Right lobe of liver (tissue), 6 donors: ENCODE measurements at regions not wholly inside any gene's neighbourhood (a gene's known extent, or its start where the extent isn't known, plus 50 kb on each side); places are given as distances from the start of the nearest gene placed in this dataset.

Experiments used
- ATAC-seq, 4 donors: fragments of 200-7000 bp; cut with Tn5 transposase; one replicate each; pipeline ENCODE4 v1.9.1; 2020; ENCODE audit warnings: mild to moderate bottlenecking in 4 of 4, moderate library complexity in 4 of 4
- DNase-seq, 3 donors: peaks; one replicate each; pipeline ENCODE4 v3.0.0-alpha.2; 2020
- H3K27ac ChIP-seq, 3 donors: fragments of 200-600 bp; one replicate each; pipeline ENCODE4 v1.8.0; 2022
- H3K27me3 ChIP-seq, 2 donors: fragments of 200-600 bp; one replicate each; pipeline ENCODE4 v1.8.0; 2022
- H3K36me3 ChIP-seq, 4 donors: fragments of 200-600 bp; sonication (generic) in 1 of 4; one replicate each; pipeline versions ENCODE4 v1.5.1 to v1.8.0; 2017 to 2022; ENCODE audit warnings: control low read depth in 1 of 4
- H3K4me1 ChIP-seq, 4 donors: fragments of 200-600 bp; sonication (generic) in 1 of 4; one replicate each; pipeline versions ENCODE4 v1.5.1 to v1.8.0; 2017 to 2022; ENCODE audit warnings: control low read depth in 1 of 4
- H3K4me3 ChIP-seq, 3 donors: fragments of 200-600 bp; one replicate each; pipeline ENCODE4 v1.8.0; 2022
- H3K9me3 ChIP-seq, 4 donors: fragments of 200-600 bp; sonication (generic) in 1 of 4; one replicate each; pipeline versions ENCODE4 v1.5.1 to v1.8.0; 2017 to 2022; ENCODE audit warnings: control low read depth in 1 of 4
- CTCF ChIP-seq, 4 donors: fragments of 200-600 bp in 3 of 4; fragments of 450-650 bp in 1 of 4; IDR thresholded peaks; one replicate each; pipeline versions ENCODE4 v1.5.1 to v1.8.0; 2016 to 2022; ENCODE audit warnings: antibody characterized with exemption in 4 of 4, mild to moderate bottlenecking in 2 of 4
- POLR2A ChIP-seq: fragments of 450-650 bp; IDR thresholded peaks from one replicate; pipeline ENCODE4 v1.6.1; 2017; ENCODE audit warnings: antibody characterized with exemption, mild to moderate bottlenecking
- WGBS: methylation state at CpG from one replicate; pipeline ENCODE4 v1.1.6; 2018; ENCODE audit warnings: low coverage, low lambda C conversion rate; ENCODE audit not compliant: insufficient coverage; ENCODE audit errors: missing lambda C conversion rate; 5-methylcytosine and 5-hydroxymethylcytosine counted together
- intact Hi-C, 2 donors: fragments of 100-400 bp; cut with DNase I; formaldehyde crosslinking; loops; one replicate each; pipeline versions ENCODE4 v1.11.2 to v1.14.1; 2022
- donor health status: DM: no; HTN: yes; CAD: no.
- donor health status: DM: no; HTN: no; CAD: no.
- donor health status: DM: no; HTN: no; CAD: no.
- donor health status: DM: no; HTN: yes; CAD: no.
- donor health status: DM: no; HTN: yes; CAD: no.

GRCh38 chr1:60665311-60665710, 417.1 kb upstream of the NFIA start:
- ATAC-seq = no peak
- Histone ChIP-seq H3K27me3 (no peaks in the 10 kb centered on the region), H3K4me1 (no peaks in the 10 kb centered on the region), H3K36me3 (no peaks in the 10 kb centered on the region), H3K9me3 (no peaks in the 10 kb centered on the region), H3K27ac (no peak overlapping the region), H3K4me3 (no peak overlapping the region)
- no peak for TF ChIP-seq CTCF (IDR thresholded peaks at IDR 0.05)
- TF ChIP-seq POLR2A = no peak
- WGBS = 71% methylated on average over 1 of the region's 1 CpG
- intact Hi-C loops = no loop called here
- no peak for DNase-seq

GRCh38 chr1:60664086-60664625, 418.2 kb upstream of the NFIA start:
- ATAC-seq (no peak), DNase-seq (no peak)
- H3K36me3 ChIP-seq = no peaks in the 10 kb centered on the region
- no peaks in the 10 kb centered on the region for H3K27me3 ChIP-seq
- 73% methylated on average over 2 of the region's 2 CpGs for WGBS
- TF ChIP-seq CTCF (IDR thresholded peaks at IDR 0.05) (no peak), POLR2A (no peak)
- no peaks in the 10 kb centered on the region for H3K4me1 ChIP-seq
- H3K4me3 ChIP-seq = no peak overlapping the region
- no peaks in the 10 kb centered on the region for H3K9me3 ChIP-seq
- intact Hi-C loops = no loop called here
- H3K27ac ChIP-seq = no peak overlapping the region

- H3K9me3 ChIP-seq = no peaks in the 10 kb centered on the region
- no peaks in the 10 kb centered on the region for H3K4me1 ChIP-seq
- ATAC-seq = no peak
- no peaks in the 10 kb centered on the region for H3K27me3 ChIP-seq
- no peak for DNase-seq
- TF ChIP-seq POLR2A = no peak
- no peak for TF ChIP-seq CTCF (IDR thresholded peaks at IDR 0.05)
- H3K27ac ChIP-seq = no peak overlapping the region
- WGBS = 47% methylated on average over 3 of the region's 3 CpGs
- H3K36me3 ChIP-seq = no peaks in the 10 kb centered on the region
- intact Hi-C loops = no loop called here
- no peak overlapping the region for H3K4me3 ChIP-seq
Measured at GRCh38 chr1:60662486-60663044, 419.8 kb upstream of the NFIA start.

GRCh38 chr1:60657926-60658325, 424.4 kb upstream of the NFIA start:
- DNase-seq (no peak), ATAC-seq (no peak)
- no peaks in the 10 kb centered on the region for H3K36me3 ChIP-seq
- intact Hi-C loops = no loop called here
- 63% methylated on average over 2 of the region's 4 CpGs for WGBS
- no peaks in the 10 kb centered on the region for H3K4me1 ChIP-seq
- no peak overlapping the region for H3K27ac ChIP-seq
- no peak overlapping the region for H3K4me3 ChIP-seq
- no peaks in the 10 kb centered on the region for H3K27me3 ChIP-seq
- TF ChIP-seq CTCF (IDR thresholded peaks at IDR 0.05) = no peak
- TF ChIP-seq POLR2A = no peak
- no peaks in the 10 kb centered on the region for H3K9me3 ChIP-seq
